Peyer's patch (tissue), 4 donors: ENCODE measurements at regions not wholly inside any gene's neighbourhood (a gene's known extent, or its start where the extent isn't known, plus 50 kb on each side); places are given as distances from the start of the nearest gene placed in this dataset.

ENCODE experiments used
- CTCF ChIP-seq, 6 experiments: fragments of 450-650 bp in 4 of 6; fragments of 200-600 bp in 2 of 6; sonication (generic) in 1 of 6; IDR thresholded peaks; one replicate each; pipeline ENCODE4 v1.5.1; 2017 to 2019; ENCODE audit warnings: antibody characterized with exemption in 6 of 6, mild to moderate bottlenecking in 3 of 6, moderate library complexity in 1 of 6
- POLR2A ChIP-seq, 2 donors: fragments of 450-650 bp; IDR thresholded peaks; one replicate each; pipeline ENCODE4 v1.5.1; 2017; ENCODE audit warnings: antibody characterized with exemption in 2 of 2, mild to moderate bottlenecking in 2 of 2, moderate library complexity in 2 of 2

DNA sequence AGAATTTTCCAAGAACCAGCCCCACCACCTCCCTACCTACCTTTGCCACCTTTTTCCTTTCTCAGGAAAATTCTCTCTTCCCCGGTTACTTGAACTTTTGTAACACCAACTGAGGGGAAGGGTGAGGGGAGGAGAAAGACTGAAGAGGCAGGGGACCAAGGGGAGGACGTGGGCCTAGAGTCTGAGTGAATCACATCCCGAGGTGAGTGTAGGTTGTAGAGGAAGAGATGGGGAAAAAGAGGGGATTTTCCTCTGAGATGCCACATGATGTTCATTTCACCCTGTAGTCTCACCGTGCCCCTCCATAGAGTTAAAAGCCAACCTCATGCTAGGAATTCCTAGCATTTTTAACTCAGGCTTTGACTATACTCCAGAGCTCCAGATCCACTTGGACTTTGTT lies 311.8 kb downstream of the RPAP3 start:
- TF ChIP-seq CTCF (IDR thresholded peaks at IDR 0.05) (no peak), POLR2A (IDR thresholded peaks at IDR 0.05) (no peak)
